Stimulated activated CD4-positive, alpha-beta T cell treated with anti-CD3 and anti-CD28 coated beads, TNF-alpha, amount 100 ng/mL, for 1 hour (primary cell): ENCODE measurements at regions not wholly inside any gene's neighbourhood (a gene's known extent, or its start where the extent isn't known, plus 50 kb on each side); places are given as distances from the start of the nearest gene placed in this dataset.

Experiments
- DNase-seq, 3 donors: peaks; one replicate each; pipeline ENCODE4 v3.0.0-alpha.2; 2020; ENCODE audit warnings: low read depth in 3 of 3, low spot score in 1 of 3

DNA sequence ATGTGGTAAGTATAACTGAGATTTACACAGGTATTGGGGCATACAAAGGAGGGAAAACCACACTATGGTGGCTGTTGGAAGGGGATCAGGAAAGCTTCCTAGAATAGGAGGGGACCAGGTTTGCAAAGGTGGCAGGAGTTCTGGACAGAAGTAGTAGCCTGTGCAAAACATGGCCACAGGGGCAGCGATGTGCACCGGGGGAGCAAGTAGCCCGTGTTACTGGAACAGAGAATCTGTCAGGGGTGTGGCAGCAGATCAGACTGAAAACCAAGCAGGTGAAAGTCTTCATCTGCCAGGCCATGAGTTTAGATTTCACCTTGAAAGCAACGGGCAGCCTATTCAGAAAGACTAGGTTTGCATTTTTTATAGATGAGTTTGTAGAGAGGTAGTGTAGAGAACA, 182.3 kb upstream of the LPP start:
- DNase-seq: no peak

DNA sequence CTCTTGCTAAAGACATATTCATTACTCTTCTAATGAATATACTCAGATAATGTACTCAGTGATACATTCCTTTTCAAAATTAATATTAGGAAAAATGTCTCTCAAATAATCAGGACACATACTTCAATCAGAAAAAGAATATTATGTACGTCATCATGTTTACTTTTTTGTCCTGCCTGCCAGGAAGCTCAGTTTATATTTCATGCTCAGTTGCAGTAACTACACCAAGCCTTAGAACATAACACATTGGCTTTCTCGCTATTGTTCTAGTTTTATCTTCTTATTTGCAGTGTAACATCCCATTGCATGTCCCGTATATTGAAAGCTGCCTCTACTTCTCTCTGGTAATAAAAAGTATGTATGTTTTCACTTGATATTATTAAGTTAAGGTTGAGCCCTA, 181.5 kb upstream of the LPP start:
- DNase-seq: no peak

DNA sequence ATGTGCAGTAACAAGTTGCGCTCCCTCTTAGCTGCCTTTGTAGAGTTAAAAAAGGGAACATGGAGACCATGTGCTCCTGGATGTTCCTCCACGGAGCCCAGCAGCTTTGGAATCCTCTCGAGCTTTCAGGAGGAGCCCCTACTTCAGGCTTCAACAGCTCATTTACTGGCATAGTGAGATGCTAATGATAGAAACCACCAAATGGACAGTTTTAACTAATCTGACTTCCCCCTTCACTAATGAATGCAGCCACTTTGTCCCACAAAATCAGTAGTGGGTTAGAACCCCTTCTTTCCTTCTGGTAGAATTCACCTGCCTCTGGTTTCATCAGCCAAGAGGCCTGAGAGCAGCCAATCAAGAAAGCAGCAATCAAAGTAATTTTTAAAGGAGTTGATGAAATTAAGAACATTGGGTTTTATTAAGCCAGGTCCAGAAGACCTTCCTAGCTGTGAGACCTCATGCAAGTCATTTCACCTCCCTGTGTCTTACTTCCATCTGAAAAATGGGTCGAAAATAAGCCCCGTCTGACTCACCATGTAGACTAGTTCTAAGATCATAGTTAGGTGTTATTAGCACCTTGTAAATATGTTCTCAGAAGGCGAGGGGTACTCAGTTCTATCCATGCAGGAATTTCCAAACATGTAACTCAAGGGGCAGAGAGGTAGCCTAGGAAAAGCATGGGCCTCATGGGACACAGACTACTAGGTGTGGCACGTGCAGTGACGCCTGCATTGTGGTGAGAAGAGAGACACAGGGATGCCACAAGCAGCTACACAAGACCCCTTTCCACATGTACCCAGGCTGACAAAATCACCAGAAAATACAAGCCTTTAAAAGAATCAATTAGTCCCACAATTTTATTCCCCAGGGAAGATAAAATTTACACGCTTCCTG, 179.7 kb upstream of the LPP start:
- DNase-seq: no peak

DNA sequence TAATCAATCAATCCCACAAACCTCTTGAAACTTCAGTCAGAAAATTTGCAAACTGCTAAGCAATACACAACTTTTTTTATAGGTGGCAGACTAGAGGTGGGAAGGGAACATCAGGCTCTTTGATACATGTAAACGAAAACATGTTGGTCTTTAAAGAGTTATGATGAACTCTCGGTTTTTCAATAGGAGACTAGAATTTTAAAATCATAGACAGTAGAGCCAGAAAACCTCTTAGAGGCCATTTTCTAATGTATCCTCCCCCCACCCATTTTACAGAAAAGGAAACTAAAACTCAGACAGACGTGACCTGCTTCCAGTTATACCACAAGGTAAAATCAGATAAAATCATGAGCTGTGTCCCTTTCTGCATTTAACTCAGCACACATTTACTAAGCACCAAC, 179.1 kb upstream of the LPP start:
- no peak for DNase-seq

DNA sequence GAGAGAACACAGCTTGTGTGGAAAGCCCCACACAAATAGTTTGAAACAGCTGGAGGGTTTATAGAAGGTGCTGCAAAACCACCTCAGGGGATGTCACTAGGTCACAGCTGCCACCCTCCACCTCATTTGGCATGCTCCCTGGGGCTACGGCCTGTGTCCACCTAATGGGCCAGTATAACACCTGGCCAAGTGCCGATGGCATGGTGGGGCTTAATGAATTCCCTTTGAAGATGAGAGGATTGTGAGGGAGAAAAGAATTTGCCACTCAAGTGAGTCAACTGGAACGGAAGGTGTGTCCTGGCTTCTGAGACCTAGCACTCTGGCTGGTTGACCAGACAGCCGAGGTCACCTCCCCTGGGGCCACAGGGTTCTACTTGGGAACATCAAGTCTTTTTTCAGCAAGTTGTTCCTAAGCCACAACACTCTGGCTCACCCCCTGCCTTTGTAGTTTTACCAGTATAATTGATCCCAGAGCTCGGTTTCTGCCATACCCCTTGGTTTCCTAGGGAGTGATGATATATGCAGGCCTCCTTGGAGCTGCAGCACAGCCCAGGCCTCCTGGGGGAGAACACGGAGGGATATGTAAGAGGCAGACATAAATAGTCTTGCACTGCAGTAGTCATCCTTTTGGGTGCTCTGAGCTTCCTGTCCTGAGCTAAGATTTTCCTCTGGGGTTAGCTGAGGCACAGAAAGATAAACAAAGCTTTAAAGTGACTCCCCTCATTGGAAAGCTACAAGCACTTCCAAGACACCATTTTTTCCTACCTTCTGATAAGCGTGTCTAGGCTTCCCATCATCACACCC, 178.2 kb upstream of the LPP start:
- no peak for DNase-seq

DNA sequence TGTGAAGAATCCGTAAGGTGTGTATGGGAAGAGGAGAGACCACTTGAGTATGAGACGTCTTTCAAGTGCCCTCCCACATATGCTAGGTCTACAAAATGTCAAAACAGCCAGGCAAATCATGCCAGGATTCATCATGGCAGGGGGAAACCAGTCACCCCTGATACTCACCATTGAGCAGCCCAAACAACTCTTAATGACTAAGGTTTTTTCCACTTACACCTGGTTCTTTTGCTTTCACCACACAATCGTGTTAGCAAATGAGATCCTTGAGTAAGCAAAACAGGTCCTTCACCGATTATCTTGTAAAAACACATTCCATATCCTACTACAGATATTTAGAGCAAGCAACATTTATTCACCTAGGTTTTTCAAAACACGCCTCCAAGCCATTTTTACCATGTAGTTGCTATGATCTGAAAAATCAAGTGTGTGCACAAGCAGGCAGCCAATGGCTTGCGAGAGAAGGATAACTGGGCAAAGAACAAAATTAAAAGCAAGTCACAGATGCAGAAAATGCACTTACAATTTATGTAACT, 177.5 kb upstream of the LPP start:
- DNase-seq: no peak

DNA sequence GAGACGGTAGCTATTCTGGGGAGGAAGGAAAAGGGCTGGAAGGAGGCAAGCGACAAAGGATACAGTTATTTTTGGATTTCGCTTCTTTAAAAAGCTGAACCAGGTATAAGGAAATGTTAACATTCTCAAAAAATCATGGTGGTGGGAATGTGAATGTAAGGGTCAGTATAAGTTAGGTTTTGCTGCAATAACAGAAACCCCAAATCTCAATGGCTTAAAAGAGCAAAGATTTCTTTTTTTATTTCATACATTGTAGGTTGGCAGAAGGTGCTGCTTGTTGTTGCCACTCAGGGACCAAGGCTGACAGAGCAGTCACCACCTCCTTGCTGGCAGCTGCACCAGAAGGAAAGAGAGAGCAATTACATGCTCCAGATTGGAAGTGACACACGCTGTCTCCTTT, 176.3 kb upstream of the LPP start:
- DNase-seq: no peak

DNA sequence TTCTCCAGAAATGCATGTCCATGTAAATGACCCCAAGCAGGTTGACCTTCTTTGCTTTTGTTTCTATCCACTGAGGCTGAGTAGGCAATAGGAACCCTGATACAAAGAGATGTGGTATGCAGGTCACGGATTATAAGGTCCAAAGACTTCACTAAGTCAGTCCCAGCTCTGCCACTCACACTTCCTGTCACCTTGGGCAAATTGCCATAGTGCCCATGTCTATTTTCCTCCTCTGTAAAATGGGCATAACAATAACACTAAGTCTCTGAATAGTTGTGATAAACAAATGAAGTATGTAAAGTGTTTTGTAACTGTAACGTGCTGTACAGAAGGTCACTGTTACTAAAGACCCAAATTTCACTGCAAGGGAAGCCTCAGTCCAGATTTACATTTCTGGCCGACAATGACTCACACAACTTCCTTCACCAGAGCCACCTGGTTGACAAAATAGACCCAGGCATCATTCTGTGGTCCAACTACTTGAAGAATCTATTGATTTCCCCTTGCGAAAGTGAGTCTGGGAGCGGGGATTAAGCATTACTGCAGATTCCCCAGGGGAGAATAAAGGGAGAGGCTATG, 175.4 kb upstream of the LPP start:
- no peak for DNase-seq

DNA sequence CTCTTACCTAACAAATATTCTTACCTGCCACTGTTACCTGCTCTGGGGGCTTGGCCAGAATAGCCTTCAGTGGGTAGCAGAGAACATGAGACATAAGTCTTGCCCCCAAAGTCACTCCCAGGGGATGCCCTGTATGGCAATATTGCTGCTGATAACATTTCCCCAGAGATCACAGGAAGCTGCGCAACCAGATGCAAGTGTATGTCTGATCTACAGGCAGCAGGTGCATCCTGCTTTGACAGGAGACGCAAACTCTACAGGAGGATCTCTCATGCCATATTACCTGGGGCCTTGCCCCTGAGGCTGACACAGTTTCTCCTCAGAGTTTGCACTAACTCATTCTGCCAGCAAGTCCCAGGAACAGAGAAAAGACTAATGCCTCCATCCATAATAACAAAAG, 174.4 kb upstream of the LPP start:
- no peak for DNase-seq

DNA sequence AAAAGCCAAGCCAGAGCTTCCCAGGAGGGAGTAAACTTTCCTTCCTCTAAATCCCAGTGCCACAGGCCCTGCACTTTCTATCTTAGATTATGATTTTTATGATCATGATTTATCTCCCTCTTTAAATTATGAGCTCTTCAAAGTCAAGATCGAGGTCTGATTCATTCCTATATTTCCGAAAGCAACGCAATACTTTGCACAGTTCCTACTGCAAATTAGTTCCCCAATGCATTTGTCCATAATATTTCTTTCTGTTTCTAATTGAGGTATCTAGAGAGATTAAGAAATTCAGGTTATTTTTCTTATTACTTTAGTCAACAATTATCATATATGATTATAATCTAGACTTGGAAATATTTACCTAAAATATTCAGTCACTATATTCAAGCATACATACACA, 173.1 kb upstream of the LPP start:
- DNase-seq: no peak

DNA sequence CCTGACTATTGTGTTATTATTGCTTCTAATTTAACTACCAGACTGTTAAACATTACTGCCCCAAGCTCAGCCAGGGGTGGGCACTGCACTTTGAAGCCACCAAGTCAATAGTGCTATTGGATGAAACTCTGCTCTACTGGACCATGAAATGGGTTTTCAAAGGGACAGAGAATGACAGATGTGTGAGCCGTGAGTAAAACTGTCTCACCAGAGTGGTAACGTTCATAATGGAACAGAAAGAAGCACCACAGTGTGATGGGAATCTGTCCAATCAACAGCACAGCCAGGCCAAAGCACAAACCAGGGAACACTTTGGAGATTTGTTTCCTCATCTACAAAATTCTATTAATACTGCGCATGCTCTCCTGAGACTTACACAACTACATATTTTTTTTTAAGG, 171.8 kb upstream of the LPP start:
- no peak for DNase-seq

DNA sequence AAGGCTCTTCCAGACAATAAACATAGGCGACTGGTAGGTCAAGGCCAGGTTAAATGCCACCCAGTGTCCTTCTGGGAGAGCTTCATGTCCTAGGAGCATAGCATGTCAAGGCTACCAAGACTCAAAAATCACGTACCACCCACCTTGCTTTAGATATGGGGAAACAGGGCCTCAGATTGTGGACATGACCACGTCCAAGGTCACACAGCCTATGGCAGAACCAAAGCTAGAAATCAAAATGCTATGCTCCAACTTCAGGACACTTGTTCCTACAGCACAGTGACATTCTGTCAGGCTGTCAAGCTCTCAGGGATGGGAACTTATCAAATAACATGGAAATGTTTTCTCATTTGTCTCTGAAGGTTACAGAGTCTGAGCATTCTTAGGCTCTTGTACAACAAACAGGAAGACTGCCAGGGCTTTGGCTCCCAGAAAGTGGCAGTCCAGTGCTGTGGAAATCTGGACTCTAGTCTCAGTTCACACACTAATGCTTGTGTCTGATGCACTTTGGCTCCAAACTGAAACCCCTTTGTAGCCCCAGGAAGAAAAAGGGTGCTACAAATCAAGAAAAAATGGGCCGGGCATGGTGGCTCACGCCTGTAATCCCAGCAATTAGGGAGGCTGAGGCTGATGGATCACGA, 170.4 kb upstream of the LPP start:
- no peak for DNase-seq

DNA sequence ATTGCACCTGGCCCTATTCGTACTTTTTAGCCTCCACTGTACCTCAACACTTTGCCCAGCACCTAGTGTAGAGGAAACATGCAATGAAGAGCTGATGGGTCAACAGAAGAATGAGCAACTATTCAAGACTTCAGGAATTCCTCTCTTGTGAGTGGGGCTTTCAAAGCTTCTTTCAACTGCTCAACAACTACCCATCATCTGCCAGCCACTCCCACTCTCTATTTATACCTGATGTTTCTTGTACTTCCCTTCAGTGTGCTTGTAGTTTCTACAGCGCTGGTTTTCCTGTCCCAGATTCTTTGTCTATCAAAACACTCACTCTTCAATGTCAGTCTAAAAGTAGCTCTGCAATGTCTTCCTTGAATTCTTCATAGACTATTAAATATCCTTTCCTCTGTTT, 168.3 kb upstream of the LPP start:
- DNase-seq: no peak

DNA sequence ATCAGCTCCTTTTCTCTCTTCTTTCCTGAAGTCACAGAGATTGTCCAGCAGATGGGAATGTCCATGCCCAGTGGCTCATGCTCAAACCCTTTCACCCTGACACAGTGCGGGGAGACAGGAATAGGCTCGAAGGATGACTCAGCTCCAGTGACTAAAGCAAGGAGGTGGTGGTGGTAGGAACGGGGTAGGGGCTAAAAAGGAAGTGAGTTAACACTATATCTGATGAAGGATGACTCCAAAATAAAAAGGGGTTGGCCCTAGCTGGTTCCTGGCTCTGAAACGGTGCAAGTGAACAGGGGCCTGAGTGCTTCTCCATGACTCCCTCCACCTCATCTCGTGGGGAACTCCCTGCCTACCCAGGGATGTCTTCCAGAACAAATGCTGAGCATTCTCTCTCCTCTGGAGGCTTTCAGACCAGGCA, 167.4 kb upstream of the LPP start:
- DNase-seq: no peak

DNA sequence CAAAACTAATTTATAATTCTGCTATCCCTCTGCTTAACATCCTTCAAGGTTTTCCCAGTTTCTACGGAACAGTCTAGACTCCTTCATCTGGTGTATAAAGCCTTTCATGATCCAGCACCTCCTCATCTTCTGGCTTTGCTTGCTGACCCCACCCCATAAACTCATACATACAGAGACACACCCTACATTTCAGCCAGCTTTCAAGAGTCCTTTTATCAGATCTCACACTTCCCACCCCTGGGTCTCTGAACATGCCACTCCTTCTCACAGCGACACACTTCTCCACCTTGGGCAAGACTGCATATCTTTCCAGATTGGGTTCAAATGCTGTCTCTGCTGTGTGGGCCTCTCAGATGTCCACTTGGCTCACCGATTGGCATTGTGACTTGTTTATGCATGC, 166.8 kb upstream of the LPP start:
- DNase-seq: no peak

DNA sequence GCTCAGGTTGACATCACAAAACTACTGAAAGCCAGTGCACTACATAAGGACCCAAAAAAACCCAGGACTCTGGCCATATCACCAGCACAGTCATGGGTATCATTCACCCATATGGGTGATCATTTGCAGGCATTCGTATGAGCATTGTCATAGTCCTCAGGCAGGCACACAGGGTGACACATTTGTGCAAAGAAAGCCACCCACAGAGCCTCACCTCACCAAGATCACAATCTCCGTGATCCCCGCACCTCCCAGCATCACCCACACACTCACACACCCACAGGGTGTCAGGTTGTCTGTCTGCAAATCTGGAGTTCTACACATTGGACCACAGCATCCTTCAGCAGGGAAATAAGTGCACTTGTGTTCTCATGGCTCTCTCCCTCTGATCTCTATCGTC, 166.0 kb upstream of the LPP start:
- DNase-seq: no peak

DNA sequence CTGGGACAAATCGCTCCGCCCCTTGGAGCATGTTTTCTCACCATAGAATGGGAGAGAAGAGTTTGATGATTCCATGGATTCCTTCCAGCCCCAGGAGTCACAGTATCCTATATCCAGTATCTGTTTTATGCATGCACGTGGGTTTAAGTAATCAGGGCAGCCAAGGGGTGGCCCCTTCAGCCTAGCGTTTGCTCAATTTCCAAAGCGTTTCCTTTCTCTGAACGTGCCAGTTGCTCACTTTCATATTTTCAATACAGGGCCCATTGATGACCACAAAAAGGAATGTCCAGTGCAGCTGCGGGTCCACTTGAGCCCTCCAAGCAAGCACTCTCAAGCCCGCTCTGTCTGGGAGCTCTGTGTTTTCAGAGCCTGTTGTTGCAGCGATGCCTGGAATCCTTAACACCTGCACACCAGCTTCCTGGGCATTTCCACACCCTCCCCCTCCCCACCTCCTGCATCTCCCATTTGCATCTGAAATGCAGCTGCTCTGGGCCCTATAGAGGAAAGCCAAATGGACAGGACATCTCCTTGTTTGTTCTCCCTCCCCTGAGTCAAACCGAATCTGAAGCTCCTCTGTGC, 164.3 kb upstream of the LPP start:
- DNase-seq: no peak

DNA sequence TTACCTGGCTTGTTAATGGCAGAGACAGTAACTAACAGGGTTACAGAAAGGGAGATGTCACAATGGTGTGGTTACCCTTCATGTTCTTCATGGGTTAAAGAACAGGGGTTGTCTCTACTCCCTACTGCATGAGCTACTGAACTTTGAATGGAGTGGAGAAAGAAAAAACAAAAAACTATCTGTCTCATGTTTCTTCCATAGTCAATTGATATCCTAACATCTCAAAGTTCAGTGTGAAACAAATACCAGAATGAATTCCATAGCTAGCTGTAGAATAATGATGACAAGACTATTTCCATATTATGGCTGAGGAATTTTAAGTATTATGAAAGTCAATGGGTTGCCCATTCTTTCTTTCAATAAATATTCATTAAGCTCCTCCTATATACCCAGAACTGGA, 161.3 kb upstream of the LPP start:
- DNase-seq: no peak

DNA sequence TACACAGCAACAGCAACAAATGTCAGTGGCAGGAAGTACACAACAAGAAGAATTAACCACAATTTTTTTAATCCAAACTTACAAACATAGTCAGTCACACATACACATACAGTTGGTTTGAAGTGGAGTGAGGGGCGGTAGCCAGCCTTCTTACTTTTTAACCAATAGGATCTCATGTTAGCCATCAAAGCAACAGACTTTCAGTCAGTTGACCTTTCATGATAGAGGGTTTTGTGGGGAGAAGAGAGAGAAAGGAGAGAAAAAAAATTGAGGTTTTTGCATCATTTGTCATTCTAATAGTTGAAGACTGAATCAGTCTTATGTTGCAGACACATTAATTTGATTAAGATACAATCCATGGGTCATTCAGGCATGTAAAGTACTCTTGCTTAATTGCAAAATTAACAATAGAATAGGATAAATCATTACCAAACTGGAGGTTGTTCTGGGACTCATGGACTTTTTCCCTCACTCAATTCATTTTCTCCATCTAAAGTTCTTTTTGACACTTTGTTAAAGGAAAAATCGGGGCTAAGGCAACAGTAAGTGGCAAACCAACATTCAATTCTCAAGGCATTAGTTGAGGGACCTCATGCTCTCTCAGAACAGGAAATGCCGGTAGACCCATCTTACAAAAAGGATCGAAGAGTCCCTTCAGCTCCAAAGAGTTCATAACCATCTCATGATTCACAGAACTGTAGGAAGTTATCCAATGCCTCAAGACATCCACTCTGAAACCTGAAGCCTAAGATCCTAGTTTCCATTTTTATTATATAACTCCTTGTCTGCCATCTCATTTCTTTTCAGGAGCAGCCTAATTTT, 159.5 kb upstream of the LPP start:
- DNase-seq: no peak

DNA sequence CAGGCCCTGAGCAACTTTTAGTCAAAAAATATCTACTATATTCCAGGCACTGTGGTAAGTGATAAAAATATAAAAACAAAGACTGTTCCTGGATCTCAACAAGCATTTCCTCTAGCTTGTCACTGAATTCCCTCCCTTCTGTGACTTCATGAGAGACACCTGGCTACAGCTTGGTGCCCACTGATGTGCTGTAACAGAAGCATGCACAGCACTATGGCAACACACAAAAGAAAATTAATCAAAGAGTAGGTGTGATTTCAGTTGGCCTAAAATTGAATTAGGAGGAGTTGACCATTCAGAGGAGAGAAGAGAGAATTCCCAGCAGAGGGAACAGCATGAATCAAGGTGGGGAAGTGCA, 158.9 kb upstream of the LPP start:
- no peak for DNase-seq
